ENCODE measurements at regions not wholly inside any gene's neighbourhood (a gene's known extent, or its start where the extent isn't known, plus 50 kb on each side); places are given as distances from the start of the nearest gene placed in this dataset.

GRCh38 chr12:66742508-66743367, 63.9 kb upstream of the GRIP1 start:
- TF ChIP-seq CTCF (conservative IDR thresholded peaks at IDR 0.05; ENCODE audit: low read length) (no peak), EZH2phosphoT487 (IDR thresholded peaks at IDR 0.05; ENCODE audit: borderline replicate concordance, low read depth, low read length) (no peak)
